IMR-90 (cell line): ENCODE measurements at regions not wholly inside any gene's neighbourhood (a gene's known extent, or its start where the extent isn't known, plus 50 kb on each side); places are given as distances from the start of the nearest gene placed in this dataset.

Experiments
- ATAC-seq: fragments of 200-7000 bp; cut with Tn5 transposase; 2 replicates; pipeline ENCODE4 v1.9.1; 2020; ENCODE audit warnings: low read depth, mild to moderate bottlenecking, moderate library complexity
- BruUV-seq: library from RNA; stranded (reverse); fragments of 400-500 nt; replicated peaks from 2 replicates; lab custom pipeline; 2021; lab: Mats Ljungman, UMichigan
- CTCF ChIA-PET: fragments of 300-600 bp; formaldehyde crosslinking; extraction: SDS; loops from one replicate; lab custom pipeline; 2021; ENCODE audit warnings: antibody characterized with exemption; lab: Yijun Ruan, JAX
- POLR2A ChIA-PET: fragments of 300-600 bp; sonication (Branson Sonifier 250); formaldehyde crosslinking; loops from one replicate; lab custom pipeline; 2022; ENCODE audit warnings: antibody characterized with exemption; ENCODE audit not compliant: unreplicated experiment; lab: Charles Lee
- DNase-seq: peaks from one replicate; pipeline ENCODE4 v3.0.0; 2013
- H2AFZ ChIP-seq: replicated peaks from 2 replicates; pipeline ENCODE3; 2013; ENCODE audit warnings: low read length, mild to moderate bottlenecking; ENCODE audit not compliant: poor library complexity
- H2AK5ac ChIP-seq: 2 replicates; pipeline ENCODE4 v1.6.1; 2013; ENCODE audit warnings: low read depth, low read length, inconsistent platforms
- H2AK9ac ChIP-seq: replicated peaks from 2 replicates; pipeline ENCODE3; 2013; ENCODE audit warnings: mild to moderate bottlenecking, low read depth, low read length, moderate library complexity; ENCODE audit not compliant: poor library complexity
- H2BK120ac ChIP-seq: 2 replicates; pipeline ENCODE4 v1.6.1; 2013; ENCODE audit warnings: low read depth, low read length, inconsistent platforms
- H2BK15ac ChIP-seq: 3 replicates; pipeline ENCODE4 v1.6.1; 2013; ENCODE audit warnings: low read depth, low read length, inconsistent platforms
- H2BK20ac ChIP-seq: 2 replicates; pipeline ENCODE4 v1.6.1; 2013; ENCODE audit warnings: low read depth, mild to moderate bottlenecking, inconsistent platforms, low read length, moderate library complexity
- H2BK5ac ChIP-seq: 2 replicates; pipeline ENCODE4 v1.6.1; 2013; ENCODE audit warnings: mild to moderate bottlenecking, low read depth, low read length, inconsistent platforms; ENCODE audit not compliant: poor library complexity, severe bottlenecking
- H3K14ac ChIP-seq: replicated peaks from 2 replicates; pipeline ENCODE4 v1.6.1; 2013; ENCODE audit warnings: low read depth, low read length, inconsistent platforms
- H3K18ac ChIP-seq: 2 replicates; pipeline ENCODE4 v1.6.1; 2013; ENCODE audit warnings: low read depth, low read length, control low read depth
- H3K23ac ChIP-seq: 2 replicates; pipeline ENCODE4 v1.6.1; 2013; ENCODE audit warnings: low read depth, low read length, inconsistent platforms
- H3K27ac ChIP-seq: 2 replicates; pipeline ENCODE4 v1.5.1; 2013; ENCODE audit warnings: mild to moderate bottlenecking, control low read depth, low read length; ENCODE audit not compliant: insufficient read depth
- H3K27me3 ChIP-seq: 2 replicates; pipeline ENCODE4 v1.6.1; 2013; ENCODE audit warnings: low read length; ENCODE audit not compliant: control insufficient read depth, insufficient read depth
- H3K36me3 ChIP-seq: 2 replicates; pipeline ENCODE4 v1.6.1; 2013; ENCODE audit warnings: low read length, mixed read lengths; ENCODE audit not compliant: control insufficient read depth, insufficient read depth
- H3K4ac ChIP-seq: 2 replicates; pipeline ENCODE4 v1.6.1; 2013; ENCODE audit warnings: low read depth, low read length, inconsistent platforms
- H3K4me1 ChIP-seq: 2 replicates; pipeline ENCODE4 v1.6.1; 2013; ENCODE audit warnings: low read length, mixed read lengths; ENCODE audit not compliant: control insufficient read depth, insufficient read depth
- H3K4me2 ChIP-seq: 2 replicates; pipeline ENCODE4 v1.6.1; 2013; ENCODE audit warnings: low read depth, mild to moderate bottlenecking, control low read depth, low read length, moderate library complexity
- H3K4me3 ChIP-seq: 2 replicates; pipeline ENCODE4 v1.5.1; 2013; ENCODE audit warnings: low read depth, mild to moderate bottlenecking, control low read depth, low read length, moderate library complexity; ENCODE audit not compliant: insufficient read depth
- H3K56ac ChIP-seq: 2 replicates; pipeline ENCODE4 v1.6.1; 2013; ENCODE audit warnings: low read length, inconsistent platforms; ENCODE audit not compliant: insufficient read depth; ENCODE audit errors: extremely low read depth
- H3K79me1 ChIP-seq, 2 experiments: 2 replicates each; pipeline ENCODE4 v1.6.1; 2013; ENCODE audit warnings: low read length in 2 of 2, inconsistent platforms in 1 of 2, low read depth in 1 of 2
- H3K9ac ChIP-seq: 2 replicates; pipeline ENCODE4 v1.6.1; 2013; ENCODE audit warnings: low read depth, low read length, control low read depth
- H3K9me1 ChIP-seq: 2 replicates; pipeline ENCODE4 v1.6.1; 2013; ENCODE audit warnings: low read length, inconsistent platforms; ENCODE audit not compliant: insufficient read depth
- H3K9me3 ChIP-seq: 2 replicates; pipeline ENCODE4 v1.6.1; 2013; ENCODE audit warnings: low read length; ENCODE audit not compliant: control insufficient read depth, insufficient read depth
- H4K20me1 ChIP-seq: 2 replicates; pipeline ENCODE4 v1.6.1; 2013; ENCODE audit warnings: low read length, inconsistent platforms; ENCODE audit not compliant: insufficient read depth
- H4K5ac ChIP-seq: 2 replicates; pipeline ENCODE4 v1.6.1; 2013; ENCODE audit warnings: mild to moderate bottlenecking, low read depth, low read length, control low read depth
- H4K8ac ChIP-seq, 2 experiments: 2 replicates each; pipeline ENCODE4 v1.6.1; 2013; ENCODE audit warnings: low read depth in 2 of 2, low read length in 2 of 2, control low read depth in 1 of 2, inconsistent platforms in 1 of 2
- H4K91ac ChIP-seq: 2 replicates; pipeline ENCODE4 v1.6.1; 2013; ENCODE audit warnings: low read depth, low read length, inconsistent platforms; ENCODE audit not compliant: insufficient read depth
- CTCF ChIP-seq: conservative IDR thresholded peaks from 2 replicates; pipeline ENCODE4 v1.5.1; 2012; ENCODE audit warnings: mild to moderate bottlenecking, low read depth, low read length, improper control_type of control experiment
- FOS ChIP-seq: fragments of 150-350 bp; IDR thresholded peaks from 2 replicates; pipeline ENCODE4 v1.6.1; 2016; ENCODE audit warnings: low read depth, low read length
- MAFK ChIP-seq: IDR thresholded peaks from 2 replicates; pipeline ENCODE4 v1.6.1; 2012; ENCODE audit warnings: low read depth, low read length, improper control_type of control experiment
- MAZ ChIP-seq: IDR thresholded peaks from 2 replicates; pipeline ENCODE4 v1.6.1; 2012; ENCODE audit warnings: low read depth, mild to moderate bottlenecking, low read length, improper control_type of control experiment, moderate library complexity, borderline replicate concordance
- NFE2L2 ChIP-seq: fragments of 150-350 bp; IDR thresholded peaks from 2 replicates; pipeline ENCODE4 v1.6.1; 2016; ENCODE audit warnings: low read depth, mild to moderate bottlenecking, low read length
- POLR2A ChIP-seq: IDR thresholded peaks from 2 replicates; pipeline ENCODE4 v1.6.1; 2012; ENCODE audit warnings: mild to moderate bottlenecking, low read depth, low read length
- WGBS, 2 experiments: methylation state at CpG; one replicate each; pipeline versions ENCODE4 v1.1.5 to v1.1.7; 2013; ENCODE audit warnings: missing lambda C conversion rate in 2 of 2; ENCODE audit not compliant: insufficient read length in 1 of 2; ENCODE audit errors: extremely low coverage in 2 of 2; 5-methylcytosine and 5-hydroxymethylcytosine counted together
- dilution Hi-C: fragments of 300-500 bp; cut with HindIII; formaldehyde crosslinking; loops from one replicate; pipeline ENCODE4 v1.14.3; 2018; ENCODE audit warnings: low sequenced_read_pairs; ENCODE audit not compliant: unreplicated experiment
- in situ Hi-C: fragments of 300-500 bp; cut with MboI; formaldehyde crosslinking; loops from 3 replicates; pipeline ENCODE4 v1.14.3; 2019; ENCODE audit warnings: low sequenced_read_pairs, inconsistent platforms, mixed read lengths
- intact Hi-C: fragments of 100-400 bp; cut with micrococcal nuclease; formaldehyde crosslinking; loops from 2 replicates; pipeline ENCODE4 v1.10.0; 2022

GRCh38 chr1:55611123-55611522, 396.0 kb upstream of the USP24 start:
- Histone ChIP-seq H3K4me1 (peaks cover 9% of the 10 kb centered on the region), H4K8ac (peak overlapping the region; percentile 35 to 50; a peak in 3 of 4 replicates), H3K56ac (peak overlapping the region; percentile 2; the same call in 1 of the 2 replicates), H3K9me3 (peaks cover 9% of the 10 kb centered on the region), H2AK9ac (no peak overlapping the region), H3K4ac (peak overlapping the region; percentile 64; the same call in 1 of the 2 replicates), H2BK120ac (peak overlapping the region; percentile 63), H2AK5ac (peak overlapping the region; percentile 15; the same call in 1 of the 2 replicates), H3K79me1 (no peaks in the 10 kb centered on the region), H2BK5ac (peak overlapping the region; percentile 77), H3K14ac (peak overlapping the region; percentile 16; the same call in 1 of the 2 replicates), H4K91ac (peak overlapping the region; percentile 62), H3K4me2 (no peak overlapping the region), H3K27ac (peak overlapping the region; percentile 54; the same call in 1 of the 2 replicates), H3K36me3 (no peaks in the 10 kb centered on the region), H3K9me1 (0 out of 2 replicates have a peak, but pooled peaks cover 3% of the 10 kb centered on the region), H2BK20ac (peak overlapping the region; percentile 65; the same call in 1 of the 2 replicates), H3K9ac (no peak overlapping the region), H4K20me1 (no peaks in the 10 kb centered on the region), H3K18ac (peak overlapping the region; percentile 87), H2BK15ac (peak overlapping the region; percentile 42; the same call in 2 of the 3 replicates), H3K27me3 (no peaks in the 10 kb centered on the region), H2AFZ (no peak overlapping the region), H3K4me3 (no peak overlapping the region), H4K5ac (peak overlapping the region; percentile 88), H3K23ac (peak overlapping the region; percentile 17; the same call in 1 of the 2 replicates)
- DNase-seq (no peak), ATAC-seq (peak; percentile 56)
- intact Hi-C loops (no loop called here), dilution Hi-C loops (no loop called here), in situ Hi-C loops (no loop called here)
- TF ChIP-seq NFE2L2 (no peak), CTCF (no peak), POLR2A (no peak), MAZ (no peak), MAFK (no peak), FOS (no peak)
- WGBS, 2 experiments, result 100% methylated on average over 1 of the region's 2 CpGs; no CpG with 5 or more reads in 1 of the 2 experiments
- POLR2A ChIA-PET, result no interaction called here
- BruUV-seq, result no TSS peak
- CTCF ChIA-PET, result interaction anchor here (0.7 kb wide), 1 partner anchor 10 kb away, joined by 4 read pairs; no protein-coding TSS in a partner anchor
